ENCODE measurements at regions not wholly inside any gene's neighbourhood (a gene's known extent, or its start where the extent isn't known, plus 50 kb on each side); places are given as distances from the start of the nearest gene placed in this dataset.
"Not testable (repeated sequence)": the region's sequence is repeated elsewhere in the genome, so short reads cannot be mapped to it uniquely, and the experiment has no call there.

DNA sequence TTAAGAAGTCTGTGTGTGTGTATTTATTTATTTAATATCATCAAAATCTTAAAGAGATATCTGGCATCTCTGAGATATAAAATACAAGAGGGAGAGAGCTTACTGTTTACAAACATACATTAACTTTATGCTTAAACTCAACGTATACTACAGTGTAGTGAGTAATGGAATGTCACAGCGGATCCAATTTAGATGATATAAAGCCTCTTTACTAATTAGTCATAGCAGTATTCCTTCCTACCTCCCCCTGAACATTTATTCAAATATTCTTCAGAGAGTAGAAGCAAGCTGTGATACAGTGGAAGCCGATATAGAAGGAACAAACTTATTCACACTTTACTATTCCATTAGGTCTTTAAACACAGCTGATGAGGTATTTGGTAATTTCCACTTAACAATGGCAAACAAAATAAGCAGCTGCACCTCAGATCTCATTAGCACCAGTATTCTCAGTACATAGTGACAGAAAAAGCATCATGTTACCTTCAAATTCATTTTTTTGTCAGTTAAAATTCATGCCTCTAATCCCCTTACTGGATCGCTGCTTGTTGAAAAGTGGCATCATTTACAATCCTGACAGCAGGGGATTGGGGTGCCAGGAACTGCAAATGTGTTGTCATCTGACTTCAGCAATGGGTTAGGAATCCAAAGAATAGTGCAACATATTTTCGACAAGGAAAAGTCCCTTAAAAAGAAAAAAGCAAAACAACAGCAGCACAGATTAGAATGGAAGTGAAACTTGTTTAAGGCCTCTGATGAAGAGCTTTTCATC is 658.7 kb upstream of the EPHA5 start:
- DNase-seq = no peak

- DNase-seq = no peak
These were observed 637.6 kb upstream of the EPHA5 start for GRCh38 chr4:66307641-66308438.

DNA sequence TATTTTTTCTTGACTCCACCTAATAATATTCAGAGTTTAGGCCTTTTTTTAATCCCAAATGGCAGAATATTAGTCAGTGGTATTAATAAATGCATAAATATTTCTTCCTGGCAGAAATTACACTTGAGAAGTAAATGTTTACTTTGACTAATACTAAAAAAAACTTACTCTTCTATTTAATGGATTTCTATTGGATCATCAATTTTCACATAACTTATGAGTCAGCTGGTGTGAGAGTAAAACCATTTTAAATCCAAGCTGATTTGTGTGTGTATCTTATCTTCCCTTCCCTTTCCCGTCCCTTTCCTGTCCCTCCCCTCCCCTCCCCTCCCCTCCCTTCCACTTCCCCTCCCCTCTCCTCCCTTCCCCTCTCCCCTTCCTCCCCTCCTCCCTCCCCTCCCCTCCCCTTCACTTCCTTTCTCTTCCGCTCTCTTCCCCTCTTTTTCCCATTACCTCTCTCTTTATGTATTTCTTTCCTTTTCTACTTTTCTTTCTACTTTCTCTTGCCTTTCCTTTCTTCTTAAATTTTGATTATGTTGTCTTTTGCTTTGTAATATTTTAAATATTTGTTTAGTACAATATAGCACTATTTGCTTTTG is 630.1 kb upstream of the EPHA5 start:
- DNase-seq = no peak

GRCh38 chr4:66298569-66298968 is 628.3 kb upstream of the EPHA5 start:
- DNase-seq = no peak

- DNase-seq = no peak
These were observed 627.4 kb upstream of the EPHA5 start for GRCh38 chr4:66297703-66298102.

- DNase-seq = no peak
These were observed 624.3 kb upstream of the EPHA5 start for GRCh38 chr4:66294638-66295037.

GRCh38 chr4:66284991-66285451 is 614.7 kb upstream of the EPHA5 start:
- DNase-seq = no peak

DNA sequence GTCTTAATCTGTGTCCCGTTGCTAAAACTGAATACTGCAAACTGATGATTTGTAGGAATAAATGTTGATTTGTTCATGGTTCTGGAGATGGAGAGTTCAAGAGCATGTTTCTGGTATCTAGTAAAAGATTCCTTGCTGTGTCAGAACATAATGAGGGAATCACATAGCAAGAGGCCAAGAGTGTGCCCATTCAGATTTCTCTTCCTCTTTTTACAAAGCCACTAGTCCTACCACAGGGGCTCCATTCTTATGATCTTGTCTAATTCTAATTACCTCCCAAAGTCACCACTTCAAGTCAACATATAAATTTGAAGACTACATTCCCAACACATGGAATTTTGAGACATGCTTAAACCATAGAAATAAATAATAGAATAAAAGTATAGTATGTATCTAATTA is 608.8 kb upstream of the EPHA5 start:
- DNase-seq = no peak

GRCh38 chr4:66275411-66276038 is 605.2 kb upstream of the EPHA5 start:
- peak in 4 of 58 donors; percentile 0 to 4 (median 4) for DNase-seq

DNA sequence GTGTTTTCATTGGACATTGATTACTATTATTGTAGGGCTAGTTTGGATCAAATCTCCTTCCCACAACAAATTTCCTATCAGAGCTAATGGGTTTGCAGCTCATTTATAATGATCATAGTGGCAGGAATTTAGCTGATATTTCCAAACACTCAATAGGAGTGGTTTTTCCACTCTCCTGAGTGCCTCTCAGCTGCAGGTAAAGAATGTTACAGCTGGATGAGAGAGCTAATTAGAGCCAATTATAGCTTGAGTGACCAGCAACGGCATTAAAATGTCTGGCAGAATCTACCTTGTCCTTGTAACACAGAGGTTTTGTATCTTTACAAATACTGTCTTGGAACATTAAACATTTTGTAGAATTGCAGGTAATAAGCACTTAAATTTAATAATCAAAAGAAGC is 602.8 kb upstream of the EPHA5 start:
- DNase-seq = no peak

- DNase-seq = not testable (repeated sequence)
These were observed 600.1 kb upstream of the EPHA5 start for GRCh38 chr4:66270356-66270755.

GRCh38 chr4:66266554-66266953 is 596.3 kb upstream of the EPHA5 start:
- DNase-seq = not testable (repeated sequence)

DNA sequence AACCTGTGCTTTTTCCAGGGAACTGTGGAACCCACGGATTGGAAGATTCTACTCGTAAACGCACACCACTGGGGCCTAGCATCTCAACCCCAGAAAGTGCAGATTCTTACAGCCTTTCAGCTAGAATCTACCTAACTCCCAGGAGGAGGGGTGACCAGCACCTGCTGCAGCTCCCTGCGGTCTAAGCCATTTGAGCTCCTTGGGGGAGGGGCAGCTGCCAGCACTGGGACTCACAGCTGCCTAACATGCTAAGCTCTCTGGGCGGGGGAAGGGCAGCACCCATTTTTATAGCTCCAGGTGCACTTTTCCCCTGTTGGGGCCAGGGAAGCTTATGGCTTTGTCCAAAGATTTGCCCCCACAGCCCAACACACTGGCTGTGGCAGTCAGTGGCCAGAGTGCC is 595.7 kb upstream of the EPHA5 start:
- DNase-seq = no peak

DNA sequence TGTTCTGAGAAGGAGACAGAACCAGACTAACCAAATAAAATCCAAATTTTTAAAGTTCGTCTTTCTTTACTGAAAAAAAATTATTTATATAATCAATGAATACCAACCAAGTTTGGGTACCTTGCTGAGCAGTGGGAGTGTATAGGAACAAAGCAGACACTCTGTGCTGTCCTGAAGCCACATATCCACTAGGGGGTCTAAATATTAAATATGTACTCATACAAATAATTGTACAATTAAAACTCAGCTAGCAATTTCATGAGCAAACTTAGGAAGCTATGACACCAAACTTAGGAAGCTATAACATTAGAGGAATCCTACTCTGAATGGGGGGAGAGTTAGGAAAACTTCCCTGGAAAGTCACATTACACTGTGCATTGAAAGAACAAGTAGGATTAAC is 582.0 kb upstream of the EPHA5 start:
- DNase-seq = no peak

DNA sequence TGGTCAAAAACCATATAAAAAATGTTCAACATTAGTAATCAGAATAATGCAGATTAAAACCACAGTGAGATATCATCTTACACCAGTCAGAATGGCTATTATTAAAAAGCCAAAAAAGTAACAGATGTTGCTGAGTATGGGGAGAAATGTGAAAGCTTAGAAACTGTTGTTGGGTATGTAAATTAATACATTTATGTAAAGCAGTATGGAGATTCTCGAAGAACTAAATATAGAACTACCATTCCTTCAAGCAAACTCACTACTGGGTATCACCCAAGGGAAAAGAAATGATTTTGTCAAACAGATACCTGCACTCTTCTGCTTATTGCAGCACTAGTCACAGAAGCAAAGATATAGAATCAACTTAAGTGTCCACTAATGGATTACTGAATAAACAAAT is 576.4 kb upstream of the EPHA5 start:
- DNase-seq = no peak

GRCh38 chr4:66235876-66236275 is 565.6 kb upstream of the EPHA5 start:
- DNase-seq = no peak

DNA sequence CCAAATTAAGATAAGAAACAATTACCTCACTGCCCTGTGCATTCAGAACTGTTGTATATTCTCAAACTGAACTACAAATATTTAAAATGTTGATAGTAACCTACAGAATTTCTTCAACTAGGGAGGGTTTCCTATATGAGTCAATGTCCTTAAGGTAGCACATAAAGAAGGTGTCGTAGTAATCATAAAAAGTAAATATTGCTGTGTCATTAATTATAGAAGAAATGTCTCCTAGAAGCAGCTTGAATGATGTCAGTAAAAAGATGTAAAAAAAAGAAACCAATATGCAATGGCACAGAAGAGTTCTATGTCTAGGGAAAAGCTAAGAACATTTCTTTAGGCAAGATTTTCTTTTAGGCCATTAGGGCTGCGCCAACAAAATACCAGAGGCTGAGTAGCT is 559.6 kb upstream of the EPHA5 start:
- DNase-seq = no peak

DNA sequence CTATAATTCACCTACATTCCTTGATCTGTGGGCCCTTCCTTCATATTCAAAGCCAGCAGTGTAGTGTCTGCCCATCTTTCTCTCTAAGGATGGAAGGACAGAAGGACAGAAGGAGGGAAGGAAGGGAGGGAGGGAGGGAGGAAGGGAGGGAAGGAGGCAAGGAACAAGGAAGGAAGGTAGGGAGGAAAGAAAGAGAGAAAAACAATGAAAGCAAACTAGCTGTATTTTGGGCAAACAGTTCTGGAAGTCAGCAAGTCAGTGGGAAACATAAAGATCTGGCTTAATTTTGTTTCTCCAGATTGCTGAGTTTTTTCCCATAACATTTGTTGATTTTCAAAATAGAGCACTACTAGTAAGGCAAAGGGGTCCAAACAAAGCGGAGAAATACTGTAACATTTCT is 555.2 kb upstream of the EPHA5 start:
- no peak for DNase-seq

- no peak for DNase-seq
These were observed 552.9 kb upstream of the EPHA5 start for GRCh38 chr4:66223068-66223703.

- no peak for DNase-seq
These were observed 549.1 kb upstream of the EPHA5 start for GRCh38 chr4:66219401-66219800.

- no peak for DNase-seq
These were observed 546.0 kb upstream of the EPHA5 start for GRCh38 chr4:66216252-66216651.

Measured in anterior cingulate cortex (tissue), 58 donors.